Bronchial epithelial cell (primary cell): ENCODE measurements at regions not wholly inside any gene's neighbourhood (a gene's known extent, or its start where the extent isn't known, plus 50 kb on each side); places are given as distances from the start of the nearest gene placed in this dataset.

ENCODE experiments used
- DNase-seq: peaks from one replicate; pipeline ENCODE4 v3.0.0-alpha.2; 2010; ENCODE audit warnings: low read depth
- FAIRE-seq: peaks from 2 replicates; lab custom pipeline; 2011; peaks lifted over from hg19 to GRCh38; lab: Jason Lieb, UNC
- H3K27me3 ChIP-seq: 2 replicates; pipeline ENCODE4 v1.5.1; 2011; ENCODE audit warnings: low read length; ENCODE audit not compliant: control insufficient read depth, insufficient read depth
- H3K36me3 ChIP-seq: 2 replicates; pipeline ENCODE4 v1.5.1; 2011; ENCODE audit warnings: low read length; ENCODE audit not compliant: control insufficient read depth, insufficient read depth
- H3K4me3 ChIP-seq: 2 replicates; pipeline ENCODE4 v1.5.1; 2011; ENCODE audit warnings: mild to moderate bottlenecking, low read depth, low read length, control low read depth
- CTCF ChIP-seq: IDR thresholded peaks from 2 replicates; pipeline ENCODE4 v1.5.1; 2011; ENCODE audit warnings: mild to moderate bottlenecking, moderate library complexity, low read length, control low read depth, inconsistent platforms; ENCODE audit not compliant: insufficient read depth, severe bottlenecking

GRCh38 chr12:87066326-87066725, 810.1 kb upstream of the MGAT4C start:
- FAIRE-seq, result no peak
- DNase-seq, result no peak
- Histone ChIP-seq H3K4me3 (no peak overlapping the region), H3K27me3 (no peaks in the 10 kb centered on the region), H3K36me3 (no peaks in the 10 kb centered on the region)
- no peak for TF ChIP-seq CTCF

- no peak for TF ChIP-seq CTCF
- Histone ChIP-seq H3K4me3 (no peak overlapping the region), H3K36me3 (no peaks in the 10 kb centered on the region), H3K27me3 (no peaks in the 10 kb centered on the region)
- DNase-seq (no peak), FAIRE-seq (no peak)
Observed at GRCh38 chr12:87059231-87059630, 803.0 kb upstream of the MGAT4C start.

- TF ChIP-seq CTCF, result no peak
- Histone ChIP-seq H3K36me3 (no peaks in the 10 kb centered on the region), H3K4me3 (no peak overlapping the region), H3K27me3 (no peaks in the 10 kb centered on the region)
- DNase-seq (no peak), FAIRE-seq (no peak)
Observed at GRCh38 chr12:87054226-87054625, 798.0 kb upstream of the MGAT4C start.

GRCh38 chr12:87051621-87052020, 795.4 kb upstream of the MGAT4C start:
- Histone ChIP-seq H3K4me3 (no peak overlapping the region), H3K27me3 (no peaks in the 10 kb centered on the region), H3K36me3 (no peaks in the 10 kb centered on the region)
- TF ChIP-seq CTCF, result no peak
- DNase-seq, result no peak
- FAIRE-seq, result no peak

GRCh38 chr12:87047691-87048090, 791.5 kb upstream of the MGAT4C start:
- FAIRE-seq (no peak), DNase-seq (no peak)
- no peaks in the 10 kb centered on the region for H3K36me3 ChIP-seq

More at GRCh38 chr12:87047691-87048090, 791.5 kb upstream of the MGAT4C start:
- Histone ChIP-seq H3K4me3 (no peak overlapping the region), H3K27me3 (no peaks in the 10 kb centered on the region)
- no peak for TF ChIP-seq CTCF
